ENCODE measurements at regions not wholly inside any gene's neighbourhood (a gene's known extent, or its start where the extent isn't known, plus 50 kb on each side); places are given as distances from the start of the nearest gene placed in this dataset.

DNA sequence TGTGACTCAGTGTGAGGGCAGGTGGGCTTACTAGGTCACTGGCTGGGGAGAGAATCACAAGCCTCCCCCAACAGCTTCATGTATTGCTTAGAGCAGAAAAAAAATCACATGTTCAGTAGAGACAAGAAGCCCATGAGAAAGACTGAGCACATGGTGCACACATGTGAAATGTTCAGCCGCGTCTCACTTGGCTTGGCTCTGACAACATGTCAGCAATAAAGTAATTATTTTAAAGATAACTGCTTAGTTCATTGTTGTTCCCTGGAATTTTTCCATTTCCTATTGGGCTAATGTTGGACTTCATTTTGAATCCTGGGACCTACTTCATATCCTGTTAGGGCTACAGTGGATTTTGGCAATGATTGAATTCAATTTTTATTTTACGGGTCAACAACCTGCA is 222.6 kb downstream of the C6orf118 start:
- no peak for DNase-seq (ENCODE audit: low spot score)

- no peak for DNase-seq (ENCODE audit: low spot score)
Observed at GRCh38 chr6:165082636-165083035, 226.8 kb downstream of the C6orf118 start.

DNA sequence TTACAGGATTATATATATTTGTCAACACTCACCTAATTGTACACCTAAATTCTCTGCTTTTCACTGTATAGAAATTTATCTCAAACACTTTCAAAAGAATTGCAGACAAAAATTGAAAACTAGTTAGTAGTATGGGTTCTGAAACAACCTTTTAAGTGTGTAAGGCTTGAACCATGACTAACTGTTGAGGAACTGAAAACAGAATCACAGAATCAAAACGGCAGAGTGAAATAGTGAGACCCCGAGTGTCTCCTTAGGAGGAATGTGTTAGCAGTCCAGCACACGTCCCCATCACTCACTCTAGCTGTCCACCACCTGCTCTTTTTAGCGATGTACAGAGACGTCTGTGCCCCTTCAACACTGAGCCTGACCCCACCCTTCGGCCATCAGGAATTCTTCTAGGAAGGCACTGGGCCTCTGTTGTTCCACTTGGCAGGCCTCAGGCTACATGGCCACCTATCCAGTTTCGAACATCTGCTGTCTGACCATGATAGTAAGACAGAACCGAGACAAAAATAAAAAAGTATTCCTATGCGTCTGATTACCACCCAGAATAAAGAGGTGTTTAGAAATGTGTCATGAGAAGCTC is 227.4 kb downstream of the C6orf118 start:
- DNase-seq (ENCODE audit: low spot score) = no peak

DNA sequence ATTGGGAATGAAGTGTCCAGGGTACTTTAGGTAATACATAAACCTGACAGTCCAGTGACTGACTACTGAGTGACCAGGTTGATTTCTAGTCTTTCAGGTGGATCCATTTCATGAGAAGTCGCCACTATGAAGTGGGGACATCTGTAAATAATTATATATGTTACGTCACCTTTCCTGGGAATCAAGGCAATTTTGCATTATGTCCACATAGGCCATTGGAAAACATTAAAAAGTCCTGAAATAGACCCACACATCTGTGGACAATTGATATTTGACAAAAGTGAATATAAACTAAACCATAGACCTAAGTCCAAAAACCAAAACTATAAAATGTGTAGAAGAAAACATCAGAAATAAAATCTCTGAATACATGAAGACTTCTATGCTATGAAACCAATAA is 231.5 kb downstream of the C6orf118 start:
- no peak for DNase-seq (ENCODE audit: low spot score)

DNA sequence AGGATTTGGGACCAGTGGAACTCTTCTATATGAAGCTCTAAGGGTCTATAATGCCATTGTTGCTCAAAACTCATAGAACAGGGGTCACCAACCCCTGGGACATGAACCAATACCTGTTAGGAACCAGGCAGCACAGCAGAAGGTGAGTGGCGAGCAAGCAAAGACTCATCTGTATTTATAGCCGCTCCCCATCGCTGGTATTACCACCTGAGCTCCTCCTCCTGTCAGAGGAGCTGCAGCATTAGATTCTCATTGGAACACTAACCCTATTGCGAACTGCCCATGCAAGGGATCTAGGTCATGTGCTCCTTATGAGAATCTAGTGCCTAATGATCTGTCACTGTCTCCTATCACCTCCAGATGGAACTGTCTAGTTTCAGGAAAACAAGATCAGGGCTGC is 237.5 kb downstream of the C6orf118 start:
- no peak for DNase-seq (ENCODE audit: low spot score)

DNA sequence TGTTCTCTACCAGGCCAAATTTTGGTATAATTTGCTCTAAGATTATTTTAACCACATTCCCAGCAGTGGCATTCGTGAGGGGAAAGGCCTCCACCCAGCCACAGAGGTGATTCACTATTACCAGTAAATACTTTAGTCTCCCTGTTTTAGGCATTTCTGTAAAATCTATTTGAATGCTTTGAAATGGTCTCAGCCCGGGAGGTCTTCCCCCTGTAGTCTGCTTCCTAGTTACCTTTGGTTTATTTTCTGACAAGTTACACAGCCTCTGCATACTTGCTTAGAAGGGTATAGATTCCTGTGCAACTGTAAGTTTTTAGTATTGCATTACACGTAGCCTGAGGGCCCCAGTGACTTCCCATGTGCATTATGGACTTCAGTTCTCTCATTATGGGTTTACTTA is 248.7 kb downstream of the C6orf118 start:
- no peak for DNase-seq (ENCODE audit: low spot score)

DNA sequence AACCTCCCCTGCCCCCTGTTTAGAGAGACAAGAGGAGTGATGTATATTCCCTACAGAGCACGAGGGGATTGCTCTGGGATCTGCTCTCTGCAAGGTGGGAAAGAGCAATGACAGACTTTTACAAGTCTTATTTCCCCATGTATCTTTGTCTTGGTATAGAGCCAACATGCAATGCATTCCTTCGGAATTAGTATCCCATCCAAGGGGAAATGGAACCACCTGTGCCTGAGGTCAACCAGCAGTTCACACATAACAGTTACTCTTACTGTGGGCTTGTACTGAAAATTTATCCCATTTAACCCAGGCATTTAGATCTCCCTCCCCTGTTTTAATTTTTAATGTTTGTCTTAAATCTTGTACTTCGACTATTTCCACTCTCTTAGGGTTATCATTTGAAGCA is 250.4 kb downstream of the C6orf118 start:
- no peak for DNase-seq (ENCODE audit: low spot score)

GRCh38 chr6:165056292-165056691 is 253.1 kb downstream of the C6orf118 start:
- DNase-seq (ENCODE audit: low spot score) = no peak

GRCh38 chr6:165055231-165055630 is 254.2 kb downstream of the C6orf118 start:
- no peak for DNase-seq (ENCODE audit: low spot score)

GRCh38 chr6:165052561-165053480 is 256.6 kb downstream of the C6orf118 start:
- no peak for DNase-seq (ENCODE audit: low spot score)

DNA sequence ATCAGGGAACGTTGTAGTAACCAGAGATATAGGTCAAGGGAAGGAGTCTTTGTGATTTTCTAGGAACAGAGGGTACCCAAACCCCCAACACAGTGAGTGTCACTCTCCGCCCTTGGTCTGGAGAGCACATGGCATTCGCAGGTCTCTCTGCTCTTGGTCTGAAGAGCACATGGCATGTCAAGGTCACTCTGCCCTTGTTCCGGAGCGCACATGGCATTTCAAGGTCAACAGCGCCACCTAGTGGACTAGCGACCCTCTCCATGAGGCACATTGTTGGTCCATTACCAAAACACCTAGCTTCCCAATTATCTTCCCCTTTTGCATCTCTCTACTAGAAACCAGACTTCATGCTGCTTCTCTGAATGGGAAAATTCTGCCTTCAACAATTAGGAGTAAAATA is 260.0 kb downstream of the C6orf118 start:
- peak; percentile 41 for DNase-seq (ENCODE audit: low spot score)

DNA sequence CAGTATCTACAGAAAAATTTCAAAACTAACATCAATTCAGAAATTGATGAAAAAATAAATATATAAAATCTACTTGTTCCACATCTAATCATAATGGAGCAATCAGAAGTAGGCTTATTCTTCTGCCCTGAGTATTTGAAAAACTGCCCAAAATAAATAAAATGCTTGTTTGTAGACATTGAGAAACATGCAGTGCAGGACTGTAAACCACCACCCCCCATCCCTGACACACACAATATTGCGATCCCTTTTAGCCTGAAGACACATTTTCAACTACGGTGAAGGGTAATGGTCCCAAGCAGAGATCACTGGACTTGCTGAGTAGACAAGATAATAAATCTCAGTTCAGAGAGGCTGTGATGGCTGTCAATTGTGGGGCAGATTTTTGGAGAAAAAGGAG is 261.5 kb downstream of the C6orf118 start:
- DNase-seq (ENCODE audit: low spot score) = no peak

DNA sequence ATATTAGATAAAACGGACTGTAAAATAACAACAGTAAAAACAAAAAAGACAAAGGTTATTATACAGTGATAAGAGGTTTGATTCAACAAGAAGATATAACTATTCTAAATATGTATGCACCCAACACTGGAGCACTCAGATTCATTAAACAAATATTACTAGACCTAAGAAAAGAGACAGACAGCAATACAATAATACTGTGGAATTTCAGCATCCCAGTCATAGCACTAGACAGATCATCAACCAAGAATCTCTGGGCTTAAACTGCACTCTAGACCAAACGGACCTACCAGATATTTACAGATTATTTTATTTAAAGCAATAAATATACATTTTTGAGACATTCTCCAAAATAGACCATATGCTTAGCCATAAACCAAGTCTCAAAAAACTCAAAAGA is 263.8 kb downstream of the C6orf118 start:
- DNase-seq (ENCODE audit: low spot score) = no peak

GRCh38 chr6:165042912-165043311 is 266.5 kb downstream of the C6orf118 start:
- no peak for DNase-seq (ENCODE audit: low spot score)

GRCh38 chr6:165040440-165040839 is 269.0 kb downstream of the C6orf118 start:
- DNase-seq (ENCODE audit: low spot score) = no peak

- DNase-seq (ENCODE audit: low spot score) = no peak
Observed at GRCh38 chr6:165034271-165034741, 275.1 kb downstream of the C6orf118 start.

DNA sequence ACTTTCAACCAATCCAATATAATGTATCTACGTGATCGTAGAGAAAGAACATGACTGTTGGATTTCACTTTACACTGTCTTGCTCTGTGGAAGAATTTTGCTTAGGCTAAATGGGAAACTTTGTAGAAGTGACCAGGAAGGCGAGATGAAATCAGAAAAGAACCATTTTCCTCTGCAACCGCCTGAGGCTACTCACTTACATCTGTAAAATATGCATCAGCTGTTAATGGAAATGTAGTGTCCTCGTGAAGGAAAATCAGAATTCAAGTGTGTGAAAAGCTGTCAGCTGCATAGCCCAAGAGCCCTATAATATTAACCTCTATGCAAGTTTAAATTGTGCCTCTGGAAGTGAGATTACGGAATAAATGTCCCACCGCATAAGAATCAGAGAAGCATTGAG is 277.9 kb downstream of the C6orf118 start:
- DNase-seq (ENCODE audit: low spot score) = no peak

GRCh38 chr6:165025040-165025439 is 284.4 kb downstream of the C6orf118 start:
- no peak for DNase-seq (ENCODE audit: low spot score)

DNA sequence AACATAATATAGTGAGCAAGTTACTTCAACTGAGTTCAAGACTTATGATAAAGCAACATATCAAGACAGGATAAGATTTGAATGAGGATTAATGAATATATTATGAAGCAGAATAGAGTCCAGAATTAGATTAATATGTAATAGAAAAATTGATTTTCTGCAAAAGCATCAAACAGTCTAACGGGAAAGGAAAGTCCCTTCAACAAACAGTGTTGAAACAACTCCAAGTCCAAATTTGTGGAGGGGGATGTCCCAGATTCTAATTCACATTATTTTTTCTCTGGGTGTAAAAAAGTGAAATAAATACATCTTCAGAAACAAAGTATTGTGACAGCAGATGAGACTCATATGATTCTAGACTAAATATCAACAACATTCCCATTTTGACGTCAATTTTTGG is 289.7 kb downstream of the C6orf118 start:
- DNase-seq (ENCODE audit: low spot score) = no peak

DNA sequence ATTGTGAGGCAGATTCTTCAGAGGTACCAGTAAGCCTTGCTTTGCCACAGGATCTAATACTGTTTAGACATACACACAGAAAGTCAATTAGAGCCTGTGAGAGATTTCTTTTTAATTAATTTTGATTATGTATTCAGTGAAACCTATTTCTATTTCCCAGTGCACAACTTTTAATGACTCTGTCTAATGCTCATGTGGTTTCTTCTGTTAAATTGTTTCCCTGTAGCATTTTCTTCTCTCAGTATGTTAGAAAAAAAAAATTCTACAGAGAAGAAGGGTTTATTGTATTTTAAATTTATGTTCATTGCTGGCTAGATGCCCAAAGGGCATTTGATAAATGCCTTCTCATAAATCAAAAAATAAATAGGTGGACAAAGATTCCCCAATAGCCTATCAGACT is 293.7 kb downstream of the C6orf118 start:
- no peak for DNase-seq (ENCODE audit: low spot score)

DNA sequence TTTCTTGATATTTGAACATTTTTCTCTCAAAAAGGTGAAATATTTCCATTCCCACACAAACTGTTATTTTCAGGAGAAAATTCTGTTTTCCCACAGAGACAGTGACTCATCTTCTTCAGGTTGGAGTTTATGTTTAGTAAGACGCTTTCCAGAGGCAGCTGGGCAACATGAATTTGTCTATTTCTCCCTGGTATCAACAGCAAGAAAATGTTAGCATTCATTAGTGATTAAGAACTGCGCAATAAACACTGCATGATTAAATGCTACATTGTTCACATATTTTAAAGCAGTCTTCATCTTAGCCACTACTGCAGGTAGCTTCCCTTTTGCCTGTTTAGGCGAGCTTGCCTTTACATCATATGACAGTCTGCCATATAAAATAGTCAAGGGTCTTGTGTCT is 295.7 kb downstream of the C6orf118 start:
- no peak for DNase-seq (ENCODE audit: low spot score)

DNA sequence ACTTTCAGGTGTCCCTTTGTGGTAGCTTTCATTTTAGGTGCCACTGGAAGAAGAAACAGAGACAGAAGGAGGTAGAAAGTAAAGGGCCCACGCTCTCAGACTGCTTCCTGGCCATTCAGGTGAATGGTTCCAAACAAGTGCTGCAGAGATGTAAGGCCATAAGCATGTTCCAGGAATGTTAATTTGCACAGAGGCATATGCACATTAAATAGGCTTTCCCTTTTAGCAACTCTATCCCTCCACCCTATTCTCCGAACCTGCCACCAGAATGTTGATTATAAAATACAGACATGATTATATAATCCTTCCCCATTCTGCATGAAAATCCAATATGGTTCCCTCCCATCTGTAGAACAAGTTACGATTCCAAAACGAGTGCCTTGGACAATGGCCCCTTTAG is 297.2 kb downstream of the C6orf118 start:
- no peak for DNase-seq (ENCODE audit: low spot score)

Data from SK-N-DZ (cell line).